ENCODE measurements at regions not wholly inside any gene's neighbourhood (a gene's known extent, or its start where the extent isn't known, plus 50 kb on each side); places are given as distances from the start of the nearest gene placed in this dataset.

DNA sequence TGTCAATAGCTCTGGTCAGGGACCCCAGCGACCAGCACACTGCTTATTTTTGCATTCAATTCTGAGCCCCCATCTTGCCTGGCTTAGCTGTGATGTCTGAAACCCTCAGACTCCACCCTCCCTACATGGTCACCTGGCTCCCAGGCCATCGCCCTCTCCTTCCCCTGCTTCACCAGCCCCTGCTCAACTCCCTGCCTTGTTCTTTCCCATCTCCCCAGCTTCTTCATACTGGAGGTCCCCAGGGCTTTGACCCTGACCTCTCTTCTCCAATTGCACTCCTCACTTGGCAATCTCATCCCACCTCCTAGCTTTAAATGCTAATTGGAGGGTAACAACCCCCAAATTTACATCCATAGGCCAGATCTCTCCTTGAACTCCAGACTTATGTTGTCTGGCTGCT lies 84.3 kb upstream of the GNAZ start:
- TF ChIP-seq, protein P1, sequence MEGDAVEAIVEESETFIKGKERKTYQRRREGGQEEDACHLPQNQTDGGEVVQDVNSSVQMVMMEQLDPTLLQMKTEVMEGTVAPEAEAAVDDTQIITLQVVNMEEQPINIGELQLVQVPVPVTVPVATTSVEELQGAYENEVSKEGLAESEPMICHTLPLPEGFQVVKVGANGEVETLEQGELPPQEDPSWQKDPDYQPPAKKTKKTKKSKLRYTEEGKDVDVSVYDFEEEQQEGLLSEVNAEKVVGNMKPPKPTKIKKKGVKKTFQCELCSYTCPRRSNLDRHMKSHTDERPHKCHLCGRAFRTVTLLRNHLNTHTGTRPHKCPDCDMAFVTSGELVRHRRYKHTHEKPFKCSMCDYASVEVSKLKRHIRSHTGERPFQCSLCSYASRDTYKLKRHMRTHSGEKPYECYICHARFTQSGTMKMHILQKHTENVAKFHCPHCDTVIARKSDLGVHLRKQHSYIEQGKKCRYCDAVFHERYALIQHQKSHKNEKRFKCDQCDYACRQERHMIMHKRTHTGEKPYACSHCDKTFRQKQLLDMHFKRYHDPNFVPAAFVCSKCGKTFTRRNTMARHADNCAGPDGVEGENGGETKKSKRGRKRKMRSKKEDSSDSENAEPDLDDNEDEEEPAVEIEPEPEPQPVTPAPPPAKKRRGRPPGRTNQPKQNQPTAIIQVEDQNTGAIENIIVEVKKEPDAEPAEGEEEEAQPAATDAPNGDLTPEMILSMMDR (IDR thresholded peaks at IDR 0.05): no peak

DNA sequence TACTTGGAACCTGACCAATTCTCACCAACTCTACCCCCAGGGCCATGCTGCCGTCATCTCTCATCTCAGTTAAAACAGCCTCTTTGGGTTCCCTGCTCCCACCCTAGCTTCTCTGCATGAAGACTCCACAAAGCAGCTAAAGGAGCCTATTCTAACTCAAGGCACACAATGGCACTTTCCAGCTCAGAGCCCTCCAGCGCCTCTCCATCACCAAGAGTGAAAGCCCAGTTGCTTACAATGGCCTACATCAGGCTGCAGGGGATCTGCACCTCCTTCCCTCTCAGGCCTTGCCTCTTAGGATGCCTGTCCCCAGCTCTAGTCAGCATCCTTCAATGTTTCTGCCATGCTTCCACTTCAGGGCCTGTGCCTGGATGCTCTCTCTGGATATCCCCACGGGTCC lies 83.7 kb upstream of the GNAZ start:
- TF ChIP-seq, protein P1 (IDR thresholded peaks at IDR 0.05): no peak

DNA sequence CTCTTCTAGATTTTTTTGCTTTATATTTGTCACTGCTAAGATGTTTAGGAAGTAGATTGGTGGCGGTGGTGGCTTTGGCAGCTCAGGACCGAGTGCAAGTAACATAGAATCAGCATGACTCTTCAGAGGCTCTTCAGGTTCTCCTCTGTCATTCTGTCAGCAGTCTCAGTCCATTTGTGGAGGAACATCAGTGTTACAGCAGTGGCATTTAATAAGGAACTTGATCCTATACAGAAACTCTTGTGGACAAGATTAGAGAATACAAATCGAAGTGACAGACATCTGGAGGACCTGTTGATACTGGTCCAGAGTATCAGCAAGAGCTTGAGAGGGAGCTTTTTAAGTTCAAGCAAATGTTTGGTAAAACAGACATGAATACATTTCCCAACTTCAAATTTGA lies 82.2 kb upstream of the GNAZ start:
- TF ChIP-seq, protein P1 (IDR thresholded peaks at IDR 0.05): no peak

DNA sequence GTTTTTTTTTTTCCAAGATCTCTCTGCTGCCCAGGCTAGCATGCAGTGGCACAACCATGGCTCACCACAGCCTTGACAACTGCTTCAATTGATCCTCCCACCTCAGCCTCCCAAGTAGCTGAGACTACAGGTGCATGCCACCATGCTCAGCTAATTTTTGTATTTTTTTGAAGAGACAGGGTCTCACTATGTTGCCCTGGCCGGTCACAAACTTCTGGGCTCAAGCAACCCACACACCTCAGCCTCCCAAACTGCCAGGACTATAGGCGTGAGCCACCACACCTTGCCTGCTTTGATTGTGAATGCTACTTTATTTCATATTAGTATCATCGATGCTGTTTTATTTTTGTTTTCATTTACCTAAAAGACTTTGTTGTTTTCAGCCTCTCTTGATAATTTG lies 81.5 kb upstream of the GNAZ start:
- TF ChIP-seq, protein P1 (IDR thresholded peaks at IDR 0.05): no peak

DNA sequence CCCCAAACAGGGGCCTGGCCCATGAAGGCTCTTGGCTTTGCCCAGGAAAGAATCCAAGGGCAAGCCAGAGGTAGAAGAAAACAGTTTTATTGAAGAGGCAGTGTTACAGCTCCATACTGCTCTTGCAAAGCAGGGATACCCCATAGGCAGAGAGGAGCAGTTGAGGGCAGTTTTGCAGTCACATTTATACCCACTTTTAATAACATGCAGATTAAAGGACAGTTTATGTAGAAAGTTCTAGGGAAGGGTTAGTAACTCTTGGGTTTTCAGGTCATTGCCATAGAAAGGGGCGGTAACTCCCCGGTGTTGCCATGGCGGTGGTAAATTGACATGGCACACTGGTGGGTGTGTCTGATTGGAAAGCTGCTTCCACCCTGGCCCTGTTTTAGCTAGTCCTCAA lies 80.5 kb upstream of the GNAZ start:
- TF ChIP-seq, protein P1 (IDR thresholded peaks at IDR 0.05): no peak

DNA sequence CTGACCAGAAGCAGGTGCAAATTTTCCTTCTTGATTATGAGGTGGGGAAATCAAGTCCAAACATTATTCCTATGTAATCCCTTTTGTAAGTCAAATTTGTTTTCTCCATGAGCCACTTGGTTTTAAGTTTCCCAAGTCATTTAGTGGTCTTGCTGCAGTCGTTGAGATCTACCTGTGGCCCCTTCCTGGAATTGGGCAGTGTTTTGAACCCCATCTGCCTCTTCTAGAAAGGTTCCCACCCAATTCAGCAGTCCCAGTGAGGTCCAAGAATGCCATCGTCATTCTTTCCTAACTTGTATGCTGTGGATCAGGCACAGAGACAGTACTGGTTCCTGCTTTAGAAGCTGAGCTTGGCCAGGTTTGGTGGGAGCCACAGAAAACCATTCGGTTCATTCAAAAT lies 77.8 kb upstream of the GNAZ start:
- TF ChIP-seq, protein P1 (IDR thresholded peaks at IDR 0.05): no peak

DNA sequence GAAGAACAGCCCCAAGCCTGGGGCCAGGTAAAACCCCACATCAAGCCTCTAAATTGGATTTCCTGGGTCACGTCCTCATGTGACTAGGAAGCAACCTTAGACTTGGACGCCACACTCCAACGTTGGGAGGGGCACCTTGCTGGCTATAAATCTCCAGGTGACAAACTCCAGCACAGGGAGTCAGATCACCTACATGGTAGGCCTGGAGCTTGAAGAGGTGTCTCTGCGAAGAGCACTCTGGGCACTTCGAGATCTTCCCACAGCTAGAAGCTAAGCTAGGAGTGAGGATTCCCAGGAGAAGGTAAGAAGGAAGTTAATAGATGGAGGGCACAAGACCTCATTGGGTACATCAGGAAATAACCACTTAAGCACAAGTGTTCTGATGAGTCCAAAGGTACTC lies 77.1 kb upstream of the GNAZ start:
- TF ChIP-seq, protein P1 (IDR thresholded peaks at IDR 0.05): no peak

DNA sequence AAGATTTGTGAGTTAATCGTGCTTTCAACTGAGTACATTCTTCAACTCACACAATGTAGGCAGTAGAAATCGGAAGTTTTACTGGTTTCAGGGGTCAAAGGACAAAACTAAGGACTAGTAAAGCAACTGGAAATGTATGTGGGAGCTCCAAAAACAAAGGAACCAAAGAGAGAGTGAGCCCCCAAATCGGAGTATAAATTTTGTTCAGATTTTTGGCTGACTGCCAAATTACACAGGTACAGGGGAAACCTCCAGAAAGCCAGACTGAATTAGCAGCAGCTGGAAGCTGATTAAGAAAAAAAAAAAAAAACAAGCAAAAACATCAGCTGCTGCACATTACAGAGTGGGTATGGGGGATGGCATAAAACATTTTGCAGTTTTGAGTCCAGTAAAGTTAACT lies 75.2 kb upstream of the GNAZ start:
- TF ChIP-seq, protein P1 (IDR thresholded peaks at IDR 0.05): no peak
